Skin of body (tissue), 1 donor: ENCODE measurements at regions not wholly inside any gene's neighbourhood (a gene's known extent, or its start where the extent isn't known, plus 50 kb on each side); places are given as distances from the start of the nearest gene placed in this dataset.
"Not testable (repeated sequence)": the region's sequence is repeated elsewhere in the genome, so short reads cannot be mapped to it uniquely, and the experiment has no call there.

Source experiments
- DNase-seq: peaks from one replicate; lab custom pipeline; 2025; lab: John Stamatoyannopoulos, UW

- DNase-seq: no peak
Observed at GRCh38 chr17:63249256-63250004, 196.7 kb downstream of the CYB561 start.

DNA sequence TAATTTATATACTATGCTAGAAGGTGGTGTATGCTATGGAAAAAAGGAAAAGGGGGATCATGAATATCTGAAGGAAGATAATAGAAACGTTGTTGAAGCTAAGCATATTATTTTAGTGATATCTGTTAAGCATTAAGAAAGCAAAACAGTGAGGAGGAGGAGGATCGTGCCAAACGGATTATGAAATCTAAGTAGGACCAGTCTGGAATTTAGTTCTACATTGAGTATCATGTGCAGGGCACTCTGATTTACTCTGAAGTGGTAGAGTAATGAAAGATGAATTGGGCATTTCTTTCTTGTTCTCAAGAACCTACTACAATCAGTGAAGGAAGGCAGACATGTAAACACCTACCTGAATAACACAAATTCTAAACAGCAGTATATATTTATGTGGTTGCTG lies 195.3 kb downstream of the CYB561 start:
- no peak for DNase-seq

DNA sequence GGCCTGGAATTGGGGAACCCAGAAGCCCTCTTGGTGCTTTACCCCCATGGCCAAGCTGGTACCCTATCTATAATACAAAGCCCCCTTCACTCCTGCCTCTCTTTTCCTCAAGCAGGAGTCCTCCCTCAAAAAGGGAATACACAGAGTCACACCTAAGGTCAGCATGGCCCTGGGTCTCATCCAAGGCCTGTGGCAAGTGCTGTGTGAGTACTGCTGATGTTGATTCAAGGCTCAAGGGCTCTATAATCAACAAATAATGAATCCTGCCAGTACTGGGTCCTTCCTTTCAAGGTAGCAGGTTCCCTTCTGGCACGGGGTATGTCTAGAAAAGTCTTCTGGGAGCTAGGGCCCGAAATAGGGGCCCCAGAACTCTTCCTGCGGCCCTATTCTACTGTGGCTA lies 187.3 kb downstream of the CYB561 start:
- no peak for DNase-seq

- DNase-seq: no peak
Observed at GRCh38 chr17:63262751-63263476, 183.2 kb downstream of the CYB561 start.

DNA sequence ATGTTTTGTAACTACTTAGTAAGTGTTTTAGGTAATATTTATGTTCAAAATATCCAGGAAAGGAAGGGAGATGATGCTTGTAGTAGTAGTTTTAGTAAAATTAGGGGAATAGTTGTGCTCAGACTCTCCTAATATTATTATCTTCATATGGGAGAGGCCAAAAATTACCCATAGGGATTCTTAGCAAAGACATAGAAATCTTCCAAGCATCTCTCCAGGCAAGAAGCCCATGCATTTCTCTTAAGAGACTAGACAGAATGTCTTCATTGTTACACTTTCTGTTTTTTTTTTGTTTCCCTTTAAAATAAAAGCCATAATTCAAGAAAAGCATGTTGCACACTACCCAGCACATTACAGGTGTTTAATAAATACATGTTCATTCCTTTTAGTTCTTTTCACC lies 180.6 kb downstream of the CYB561 start:
- DNase-seq: no peak

GRCh38 chr17:63267846-63268245 lies 178.3 kb downstream of the CYB561 start:
- no peak for DNase-seq

DNA sequence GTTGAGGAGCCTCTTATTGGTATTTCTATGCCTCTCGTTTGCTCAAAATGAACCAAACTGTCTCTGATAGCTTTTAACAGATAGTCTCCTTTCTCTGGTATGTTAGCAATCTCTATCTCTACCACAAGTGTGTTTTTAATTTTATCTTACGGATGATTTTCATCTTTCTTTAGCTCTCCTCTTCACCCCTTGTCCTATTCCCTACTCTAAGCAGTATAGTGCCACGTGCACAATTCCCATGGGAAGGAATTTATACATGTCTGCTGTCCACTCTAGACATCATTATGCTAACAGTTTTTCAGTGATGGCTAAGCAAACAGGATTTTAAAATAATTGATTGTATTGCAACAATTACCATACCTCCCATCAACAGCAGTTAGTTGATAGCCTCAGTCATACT lies 177.3 kb downstream of the CYB561 start:
- DNase-seq: no peak

DNA sequence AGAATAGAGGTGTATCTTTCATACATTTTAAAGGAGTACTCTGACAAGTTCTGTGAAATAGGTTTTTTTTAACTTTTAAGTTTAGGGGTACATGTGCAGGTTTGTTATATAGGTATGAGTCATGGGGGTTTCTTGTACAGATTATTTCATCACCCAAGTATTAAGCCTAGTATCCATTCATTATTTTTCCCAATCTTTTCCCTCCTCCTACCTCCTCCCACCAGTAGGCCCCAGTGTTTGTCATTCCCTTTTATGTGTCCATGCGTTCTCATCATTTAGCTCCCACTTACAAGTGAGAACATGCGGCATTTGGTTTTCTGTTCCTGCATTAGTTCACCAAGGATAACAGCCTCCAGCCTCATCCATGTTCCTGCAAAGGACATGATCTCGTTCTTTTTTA lies 175.5 kb downstream of the CYB561 start:
- DNase-seq: no peak

DNA sequence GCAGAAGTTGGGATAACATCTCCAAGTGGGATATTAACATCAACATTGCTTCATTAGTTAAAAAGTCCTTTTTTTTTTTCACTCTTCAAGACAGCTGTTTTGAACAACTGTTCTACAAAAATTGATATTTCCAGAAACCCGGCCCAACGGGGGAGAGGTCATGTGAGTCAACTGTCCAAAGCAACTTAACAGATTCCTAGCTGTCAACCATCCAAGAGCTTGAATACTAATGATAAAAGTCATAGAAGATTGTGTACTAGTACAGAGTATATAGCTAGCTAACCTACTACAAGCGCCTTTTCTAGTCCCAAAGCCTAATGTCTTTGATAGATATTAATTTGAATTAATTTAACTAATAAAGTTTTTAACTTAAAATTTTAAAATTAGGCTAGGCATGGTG lies 172.0 kb downstream of the CYB561 start:
- no peak for DNase-seq

DNA sequence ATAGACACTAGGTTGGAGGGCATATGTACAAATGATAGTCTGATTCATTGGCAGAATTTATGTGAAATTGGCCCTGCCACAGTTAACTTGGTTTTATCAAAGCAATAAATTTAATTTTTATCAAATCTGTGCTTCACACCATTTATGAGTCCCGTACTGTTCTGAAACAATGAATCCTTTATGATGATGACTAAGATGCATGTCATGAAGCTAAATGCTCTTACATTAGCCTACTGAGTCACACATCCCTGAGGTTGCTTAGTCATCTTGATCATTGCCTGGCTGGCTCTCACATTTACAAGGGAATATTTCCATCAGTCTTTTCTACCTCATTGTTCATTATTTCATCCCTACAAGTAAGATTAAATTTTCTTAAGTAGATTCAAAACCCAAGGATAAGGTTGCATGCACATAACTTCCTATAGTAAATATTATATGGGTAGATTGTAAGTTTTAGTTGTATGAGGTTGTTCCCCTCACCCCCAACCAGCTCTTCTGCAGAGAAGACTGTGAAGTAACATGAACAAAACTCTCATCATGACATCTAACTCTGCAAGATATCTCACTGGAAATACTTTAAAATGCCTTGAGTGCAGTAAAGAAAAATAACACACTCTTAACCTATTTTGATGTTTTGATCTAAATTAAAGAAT lies 170.7 kb downstream of the CYB561 start:
- DNase-seq: no peak

DNA sequence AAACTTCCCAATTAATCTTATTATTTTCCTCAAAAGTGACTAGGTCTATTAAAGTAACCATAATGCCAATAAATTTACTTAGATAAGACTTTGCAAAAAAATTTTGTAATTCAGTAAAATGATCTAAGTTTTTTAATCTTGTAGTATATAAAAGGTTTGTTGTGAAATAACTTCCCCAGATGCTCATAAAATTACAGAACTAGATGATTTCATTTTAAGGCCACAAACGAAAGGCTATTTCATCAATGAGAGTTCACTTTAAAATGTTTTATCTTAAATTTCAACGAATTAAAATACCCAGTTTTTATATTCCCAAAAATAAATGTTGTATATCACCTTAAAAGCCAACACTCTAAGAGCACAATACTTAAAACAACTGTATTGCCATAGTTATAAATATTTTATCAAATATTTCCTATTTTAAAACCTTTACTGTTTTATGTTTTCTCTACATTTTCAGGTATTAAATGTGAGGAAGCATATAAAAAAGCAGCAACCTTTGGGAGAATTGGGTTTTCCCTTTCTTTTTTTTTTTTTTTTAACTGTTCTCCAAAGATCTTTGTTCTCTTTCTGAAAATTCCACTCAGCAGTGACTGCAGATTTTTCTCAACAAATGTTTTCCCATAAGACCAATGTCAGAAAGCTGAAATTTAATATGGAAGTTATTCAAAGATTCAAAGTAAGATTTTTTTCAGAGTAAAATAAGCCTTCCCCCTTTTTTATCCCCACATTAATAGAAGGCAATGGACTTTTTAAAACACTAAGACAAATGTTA lies 169.9 kb downstream of the CYB561 start:
- no peak for DNase-seq

DNA sequence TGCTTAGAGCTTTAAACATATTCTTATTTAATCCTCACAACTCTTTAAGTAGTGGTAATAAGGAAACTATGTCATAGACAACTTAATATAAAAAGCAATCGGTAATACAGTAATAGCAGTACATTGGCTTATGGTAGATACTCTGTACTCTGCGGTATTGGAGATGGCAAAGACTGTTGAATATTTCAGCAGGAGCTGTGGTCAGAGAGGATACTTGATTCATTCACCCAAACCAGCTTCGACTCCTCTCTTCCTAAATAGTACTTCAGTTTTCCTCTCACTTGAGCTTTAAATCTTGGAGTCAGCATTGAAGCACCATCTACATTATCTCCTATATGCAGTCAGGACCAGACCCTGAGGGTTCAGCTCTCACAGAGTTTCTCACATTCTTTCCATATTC lies 169.3 kb downstream of the CYB561 start:
- no peak for DNase-seq

DNA sequence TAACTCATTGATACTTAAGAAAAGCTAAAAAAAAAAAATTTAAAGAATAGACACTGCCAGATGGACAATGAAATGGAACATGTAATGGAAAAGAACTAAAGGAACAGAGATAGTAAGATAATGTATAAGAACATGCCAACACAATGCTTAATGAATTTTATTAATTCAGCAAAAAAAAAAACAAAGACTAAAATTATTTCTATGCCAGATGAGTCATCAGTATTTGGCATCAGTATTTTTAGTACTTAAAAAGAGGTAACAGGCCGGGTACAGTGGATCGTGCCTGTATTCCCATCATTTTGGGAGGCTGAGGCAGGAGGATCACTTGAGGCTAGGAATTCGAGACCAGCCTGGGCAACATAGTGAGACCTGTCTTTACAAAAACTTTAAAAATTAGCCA lies 168.5 kb downstream of the CYB561 start:
- DNase-seq: no peak

DNA sequence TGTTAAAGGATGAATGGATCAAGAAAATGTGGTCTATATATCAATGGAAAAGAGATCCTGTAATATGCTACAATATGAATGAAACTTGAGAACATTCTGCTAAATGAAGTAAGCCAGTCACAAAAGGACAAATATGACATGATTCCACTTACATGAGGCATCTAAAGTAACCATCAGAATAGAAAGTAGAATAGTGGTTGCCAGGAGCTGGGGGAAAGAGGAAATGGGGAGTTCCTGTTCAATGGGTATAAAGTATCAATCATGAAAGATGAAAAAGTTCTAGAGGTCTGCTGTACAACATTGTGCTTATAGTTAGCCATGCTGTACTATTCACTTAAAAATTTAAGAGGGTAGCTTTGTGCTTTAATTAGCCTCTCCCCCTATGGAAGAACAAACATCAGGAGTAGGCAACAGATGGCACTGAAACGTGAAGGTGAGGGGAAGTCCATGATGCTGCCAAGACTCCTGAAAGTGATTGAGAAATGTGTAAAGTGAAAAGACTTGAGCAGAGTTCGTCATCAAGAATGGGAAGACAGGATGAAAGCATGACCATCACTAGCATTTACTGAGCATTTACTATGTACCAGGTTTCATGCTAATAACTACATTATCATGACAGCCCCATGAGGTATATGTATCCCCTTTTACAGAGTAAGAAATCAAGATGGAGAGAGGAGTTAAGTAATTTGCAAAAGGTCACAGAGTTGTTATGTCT lies 167.2 kb downstream of the CYB561 start:
- no peak for DNase-seq

DNA sequence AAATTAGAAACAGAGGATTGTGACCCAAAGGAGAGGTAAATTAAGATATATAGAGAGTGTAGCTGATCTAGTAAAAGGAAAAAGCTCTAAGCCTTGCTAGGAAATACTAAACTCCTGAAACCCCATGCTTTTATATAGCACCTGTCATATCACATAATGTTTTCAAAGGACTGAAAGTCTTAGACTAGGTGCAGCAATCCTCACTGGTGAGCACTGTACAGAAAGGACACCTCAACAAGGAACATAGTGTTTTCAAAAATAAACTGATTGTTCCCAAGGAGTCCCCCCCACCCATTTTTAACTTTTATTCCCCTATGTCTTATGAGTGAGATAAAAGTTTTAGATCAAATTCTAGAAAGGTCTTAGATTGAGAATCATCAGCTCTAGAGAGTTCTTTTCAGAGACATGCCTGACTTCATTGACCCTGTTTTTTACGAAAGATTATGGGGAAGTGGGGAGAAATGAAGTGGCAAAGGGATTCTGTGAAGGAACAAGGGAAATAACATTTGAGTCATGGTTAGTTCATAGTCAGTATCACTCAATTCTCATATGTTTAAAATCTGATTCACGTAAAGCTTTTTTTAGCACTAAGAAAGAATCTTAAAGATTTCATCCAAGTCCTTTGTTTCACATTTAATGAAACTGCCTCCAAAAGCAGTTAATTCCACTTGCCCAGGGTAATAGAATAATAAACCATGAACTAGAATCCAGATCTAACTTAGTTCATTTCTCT lies 166.4 kb downstream of the CYB561 start:
- DNase-seq: no peak

GRCh38 chr17:63282455-63282854 lies 163.7 kb downstream of the CYB561 start:
- DNase-seq: no peak

- no peak for DNase-seq
Observed at GRCh38 chr17:63285551-63285950, 160.6 kb downstream of the CYB561 start.

GRCh38 chr17:63286254-63286653 lies 159.9 kb downstream of the CYB561 start:
- DNase-seq: no peak

DNA sequence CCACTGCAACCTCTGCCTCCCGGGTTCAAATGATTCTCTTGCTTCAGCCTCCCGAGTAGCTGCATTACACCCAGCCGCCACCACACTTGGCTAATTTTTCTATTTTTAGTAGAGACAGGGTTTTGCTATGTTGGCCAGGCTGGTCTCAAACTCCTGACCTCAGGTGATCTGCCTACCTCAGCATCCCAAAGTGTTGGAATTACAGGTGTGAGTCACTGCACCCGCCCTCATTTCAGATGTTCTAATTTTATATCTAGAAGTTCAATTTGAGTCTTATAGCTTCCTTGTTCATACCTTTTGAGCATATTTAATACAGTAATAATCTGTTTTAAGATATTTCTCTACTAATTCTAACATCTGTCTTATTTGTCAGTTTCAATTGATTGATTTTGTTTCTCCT lies 159.1 kb downstream of the CYB561 start:
- DNase-seq: not testable (repeated sequence)

GRCh38 chr17:63289931-63290330 lies 156.2 kb downstream of the CYB561 start:
- DNase-seq: no peak

DNA sequence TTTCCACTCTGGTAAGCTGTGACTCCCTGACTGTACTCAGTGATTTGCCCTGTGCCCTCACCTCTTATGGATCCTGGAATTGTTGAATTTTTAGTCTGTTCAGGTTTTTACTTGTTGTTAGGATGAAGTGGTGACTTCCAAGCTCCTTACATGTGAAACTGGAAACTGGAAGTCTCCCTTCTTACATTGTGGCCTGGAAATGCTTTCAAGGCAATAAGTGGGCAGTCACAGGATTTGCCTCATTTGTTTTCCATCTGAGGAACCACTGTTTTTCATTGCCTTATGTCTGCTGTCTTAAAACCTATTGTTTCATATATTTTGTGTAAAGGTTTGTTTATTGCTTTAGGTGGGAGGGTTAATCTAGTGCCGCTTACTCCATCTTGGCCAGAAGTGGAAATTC lies 155.8 kb downstream of the CYB561 start:
- DNase-seq: no peak
